Mucosa of descending colon (tissue), 3 donors: ENCODE measurements at regions not wholly inside any gene's neighbourhood (a gene's known extent, or its start where the extent isn't known, plus 50 kb on each side); places are given as distances from the start of the nearest gene placed in this dataset.

Experiments used
- ATAC-seq: fragments of 200-7000 bp; cut with Tn5 transposase; one replicate; pipeline ENCODE4 v1.9.1; 2020; ENCODE audit warnings: mild to moderate bottlenecking, moderate library complexity
- DNase-seq, 3 donors: peaks; one replicate each; pipeline ENCODE4 v3.0.0-alpha.2; 2020
- H3K36me3 ChIP-seq: fragments of 200-600 bp; one replicate; pipeline ENCODE4 v1.8.0; 2021; ENCODE audit warnings: low read depth, mild to moderate bottlenecking
- H3K4me1 ChIP-seq: fragments of 200-600 bp; one replicate; pipeline ENCODE4 v1.8.0; 2021; ENCODE audit warnings: low read depth, mild to moderate bottlenecking
- H3K4me3 ChIP-seq: fragments of 200-600 bp; one replicate; pipeline ENCODE4 v1.8.0; 2021; ENCODE audit warnings: mild to moderate bottlenecking
- H3K9me3 ChIP-seq: fragments of 200-600 bp; one replicate; pipeline ENCODE4 v1.8.0; 2021; ENCODE audit warnings: mild to moderate bottlenecking
- intact Hi-C, 2 donors: fragments of 100-400 bp; cut with DNase I in 1 of 2; cut with micrococcal nuclease in 1 of 2; formaldehyde crosslinking; loops; one replicate each; pipeline versions ENCODE4 v1.11.0 to v1.11.1; 2022; cut with DNase I, micrococcal nuclease
- TF ChIP-seq, protein P1 (sequence below): fragments of 200-600 bp; IDR thresholded peaks from one replicate; pipeline ENCODE4 v1.8.0; 2022; ENCODE audit warnings: antibody characterized with exemption, mild to moderate bottlenecking
- donor health status: DM: no; HTN: no; CAD: no; lungs with moderate emphysema.
- donor health status: DM: no; HTN: no; CAD: no.
- donor health status: DM: no; HTN: yes; CAD: no.

DNA sequence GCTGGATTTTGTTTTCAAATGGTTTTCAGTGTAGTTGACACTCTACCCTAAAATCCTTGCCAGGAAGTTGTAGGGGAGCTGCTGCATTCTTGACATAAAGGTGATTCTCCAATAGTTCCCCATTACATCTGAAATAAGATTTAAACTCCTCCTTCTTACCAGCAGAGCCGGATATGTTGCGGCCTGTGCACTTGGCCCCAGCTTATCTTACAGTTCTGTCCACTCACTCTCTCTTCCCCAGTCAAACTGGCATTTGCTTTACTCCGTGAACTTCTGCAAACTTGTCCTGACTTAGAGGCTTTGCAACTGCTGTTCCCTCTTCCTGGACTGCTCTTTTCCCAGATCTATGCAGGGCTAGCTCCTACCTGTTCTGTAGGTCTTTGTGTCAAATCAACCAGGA lies 929.5 kb downstream of the VRK1 start:
- Histone ChIP-seq H3K9me3 (no peaks in the 10 kb centered on the region), H3K4me3 (no peak overlapping the region), H3K36me3 (no peaks in the 10 kb centered on the region), H3K4me1 (no peaks in the 10 kb centered on the region)
- intact Hi-C loops, result no loop called here
- DNase-seq (no peak), ATAC-seq (no peak)
- TF ChIP-seq, protein P1, sequence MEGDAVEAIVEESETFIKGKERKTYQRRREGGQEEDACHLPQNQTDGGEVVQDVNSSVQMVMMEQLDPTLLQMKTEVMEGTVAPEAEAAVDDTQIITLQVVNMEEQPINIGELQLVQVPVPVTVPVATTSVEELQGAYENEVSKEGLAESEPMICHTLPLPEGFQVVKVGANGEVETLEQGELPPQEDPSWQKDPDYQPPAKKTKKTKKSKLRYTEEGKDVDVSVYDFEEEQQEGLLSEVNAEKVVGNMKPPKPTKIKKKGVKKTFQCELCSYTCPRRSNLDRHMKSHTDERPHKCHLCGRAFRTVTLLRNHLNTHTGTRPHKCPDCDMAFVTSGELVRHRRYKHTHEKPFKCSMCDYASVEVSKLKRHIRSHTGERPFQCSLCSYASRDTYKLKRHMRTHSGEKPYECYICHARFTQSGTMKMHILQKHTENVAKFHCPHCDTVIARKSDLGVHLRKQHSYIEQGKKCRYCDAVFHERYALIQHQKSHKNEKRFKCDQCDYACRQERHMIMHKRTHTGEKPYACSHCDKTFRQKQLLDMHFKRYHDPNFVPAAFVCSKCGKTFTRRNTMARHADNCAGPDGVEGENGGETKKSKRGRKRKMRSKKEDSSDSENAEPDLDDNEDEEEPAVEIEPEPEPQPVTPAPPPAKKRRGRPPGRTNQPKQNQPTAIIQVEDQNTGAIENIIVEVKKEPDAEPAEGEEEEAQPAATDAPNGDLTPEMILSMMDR, result no peak

DNA sequence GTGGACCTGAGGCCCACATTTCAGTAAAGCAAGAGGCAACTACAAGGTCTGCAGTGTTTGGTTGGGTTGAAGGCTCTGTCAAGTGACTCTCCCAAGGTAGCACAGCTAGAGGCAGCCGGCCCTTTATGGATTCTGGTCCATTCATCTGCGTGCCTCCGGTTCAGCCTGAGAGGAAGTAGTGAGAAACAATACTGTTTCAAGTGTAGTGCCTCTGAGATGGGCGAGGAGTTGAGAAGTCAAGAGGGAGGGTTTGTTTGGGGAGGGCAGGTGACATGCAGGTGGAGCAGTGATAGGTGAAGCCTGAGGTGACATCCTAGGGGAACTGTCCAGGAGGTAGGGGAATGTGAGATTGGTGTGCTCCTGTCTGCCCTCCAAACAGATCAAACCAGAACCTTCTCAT lies 933.5 kb downstream of the VRK1 start:
- H3K4me1 ChIP-seq, result no peaks in the 10 kb centered on the region
- H3K36me3 ChIP-seq, result no peaks in the 10 kb centered on the region
- no peak overlapping the region for H3K4me3 ChIP-seq
- ATAC-seq (no peak), DNase-seq (no peak)
- intact Hi-C loops, result no loop called here
- TF ChIP-seq, protein P1, result no peak
- H3K9me3 ChIP-seq, result no peaks in the 10 kb centered on the region

DNA sequence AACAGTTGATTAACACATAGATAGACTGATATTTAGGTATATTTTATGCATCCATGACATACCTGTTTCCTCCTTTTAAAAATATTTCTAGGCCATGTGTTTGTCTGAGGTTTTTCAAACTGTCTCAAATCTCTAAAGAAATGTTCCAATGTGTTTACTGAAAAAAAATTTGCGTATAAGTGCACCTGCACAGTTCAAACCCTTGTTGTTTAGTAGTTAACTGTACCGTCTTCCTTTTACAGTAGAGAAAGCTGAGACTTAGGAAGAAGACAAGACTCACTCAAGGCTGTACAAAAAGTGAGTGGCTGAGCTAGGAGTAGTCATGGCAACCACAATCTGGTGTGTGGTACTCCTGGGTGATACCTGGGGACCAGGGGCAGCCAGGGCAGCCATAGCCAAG lies 934.6 kb downstream of the VRK1 start:
- intact Hi-C loops, result no loop called here
- Histone ChIP-seq H3K4me3 (no peak overlapping the region), H3K36me3 (no peaks in the 10 kb centered on the region), H3K4me1 (no peaks in the 10 kb centered on the region), H3K9me3 (no peaks in the 10 kb centered on the region)
- TF ChIP-seq, protein P1, result no peak
- ATAC-seq (no peak), DNase-seq (no peak)

DNA sequence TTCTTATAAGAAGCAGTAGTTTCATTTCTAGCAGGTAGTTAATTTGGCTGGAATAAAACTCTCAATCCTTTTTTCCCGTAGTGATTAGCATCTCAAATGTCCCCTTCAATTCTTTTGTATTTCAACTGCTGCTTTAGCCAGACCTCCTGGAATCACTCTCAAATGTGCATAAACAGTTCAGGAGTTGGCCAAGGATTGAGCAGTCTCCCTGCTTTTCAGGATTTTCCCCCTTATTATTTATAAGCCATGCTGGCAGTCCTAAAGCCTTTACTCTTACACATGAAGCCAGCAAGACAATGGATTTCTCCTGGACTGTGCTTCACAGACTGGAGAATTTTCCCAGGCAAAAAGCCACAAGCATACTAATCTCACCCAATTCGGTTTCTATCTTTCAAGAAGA lies 950.1 kb downstream of the VRK1 start:
- TF ChIP-seq, protein P1, result no peak
- DNase-seq (no peak), ATAC-seq (no peak)
- H3K4me1 ChIP-seq, result no peaks in the 10 kb centered on the region
- no peak overlapping the region for H3K4me3 ChIP-seq
- no peaks in the 10 kb centered on the region for H3K9me3 ChIP-seq
- no peaks in the 10 kb centered on the region for H3K36me3 ChIP-seq
- intact Hi-C loops, result no loop called here

DNA sequence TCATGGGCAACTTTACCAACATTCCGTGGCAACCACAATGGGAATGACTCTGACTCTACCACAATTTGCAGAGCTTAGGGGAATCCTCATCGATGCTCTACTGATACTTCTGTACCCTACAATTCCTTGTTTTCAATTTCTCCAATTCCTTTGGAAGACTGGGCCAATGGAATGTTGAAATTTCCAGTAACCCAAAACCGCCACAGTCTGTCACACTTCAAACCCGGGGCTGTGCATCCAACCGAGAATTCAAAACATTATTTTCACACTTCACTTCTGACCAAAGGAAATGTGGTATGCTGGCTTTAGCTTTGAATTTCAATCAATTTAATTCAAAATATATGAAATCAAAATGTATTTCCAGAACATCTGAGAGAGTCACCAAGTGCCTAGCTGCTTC lies 951.4 kb downstream of the VRK1 start:
- H3K4me3 ChIP-seq, result no peak overlapping the region
- no peaks in the 10 kb centered on the region for H3K4me1 ChIP-seq
- TF ChIP-seq, protein P1, result no peak
- intact Hi-C loops, result no loop called here
- no peak for ATAC-seq
- H3K36me3 ChIP-seq, result no peaks in the 10 kb centered on the region
- DNase-seq, result no peak
- H3K9me3 ChIP-seq, result no peaks in the 10 kb centered on the region

DNA sequence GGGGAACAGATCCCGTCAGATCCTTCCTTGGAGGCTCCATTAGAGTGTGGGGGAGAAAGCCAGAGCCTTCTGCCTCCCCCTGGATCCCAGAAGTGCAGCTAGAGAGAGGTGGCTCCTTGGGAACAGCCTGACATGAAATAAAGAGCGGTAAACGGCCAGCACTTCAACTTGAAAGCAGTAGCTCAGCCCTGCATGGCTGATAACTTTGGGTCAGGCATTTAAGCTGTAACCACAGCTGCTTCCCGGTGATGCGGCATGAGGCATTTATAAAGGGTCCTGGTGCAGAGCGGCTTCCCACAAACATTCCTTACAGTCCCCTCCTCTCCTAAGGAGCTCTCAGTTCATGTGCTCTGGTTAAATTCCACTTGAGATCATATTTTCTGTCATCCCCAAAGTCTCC lies 960.3 kb downstream of the VRK1 start:
- ATAC-seq, result no peak

More for the DNA sequence above, 960.3 kb downstream of the VRK1 start:
- TF ChIP-seq, protein P1, result no peak
- H3K9me3 ChIP-seq, result no peaks in the 10 kb centered on the region
- DNase-seq, result no peak
- H3K4me1 ChIP-seq, result no peaks in the 10 kb centered on the region
- intact Hi-C loops, result no loop called here
- no peaks in the 10 kb centered on the region for H3K36me3 ChIP-seq
- no peak overlapping the region for H3K4me3 ChIP-seq
